ENCODE measurements at regions not wholly inside any gene's neighbourhood (a gene's known extent, or its start where the extent isn't known, plus 50 kb on each side); places are given as distances from the start of the nearest gene placed in this dataset.

GRCh38 chr4:104128031-104128849, 366.5 kb downstream of the CXXC4 start:
- intact Hi-C loops (cut with DNase I), result no loop called here
- TF ChIP-seq POLR2A (IDR thresholded peaks at IDR 0.05) (no peak), EP300 (IDR thresholded peaks at IDR 0.05) (no peak), CTCF (IDR thresholded peaks at IDR 0.05) (no peak)
- H3K27me3 ChIP-seq, result no peaks in the 10 kb centered on the region
- H3K27ac ChIP-seq, result no peak overlapping the region
- 20 to 30% (median 28%) methylated on average over 1 of the region's 1 CpG for WGBS, 3 donors
- no peak for DNase-seq
- H3K36me3 ChIP-seq, result no peaks in the 10 kb centered on the region
- H3K9me3 ChIP-seq, result no peaks in the 10 kb centered on the region
- no peaks in the 10 kb centered on the region for H3K4me1 ChIP-seq (ENCODE audit: insufficient read depth)
- no peak overlapping the region for H3K4me3 ChIP-seq

GRCh38 chr4:104123021-104123420, 371.7 kb downstream of the CXXC4 start:
- no peaks in the 10 kb centered on the region for H3K4me1 ChIP-seq (ENCODE audit: insufficient read depth)
- H3K4me3 ChIP-seq, result no peak overlapping the region
- H3K27ac ChIP-seq, result no peak overlapping the region
- H3K36me3 ChIP-seq, result no peaks in the 10 kb centered on the region
- no peaks in the 10 kb centered on the region for H3K27me3 ChIP-seq
- intact Hi-C loops (cut with DNase I), result no loop called here
- 42 to 67% (median 52%) methylated on average over 4 of the region's 4 CpGs for WGBS, 3 donors
- H3K9me3 ChIP-seq, result no peaks in the 10 kb centered on the region
- TF ChIP-seq CTCF (IDR thresholded peaks at IDR 0.05) (no peak), POLR2A (IDR thresholded peaks at IDR 0.05) (no peak), EP300 (IDR thresholded peaks at IDR 0.05) (no peak)
- no peak for DNase-seq

- intact Hi-C loops (cut with DNase I), result no loop called here
- Histone ChIP-seq H3K36me3 (no peaks in the 10 kb centered on the region), H3K27me3 (no peaks in the 10 kb centered on the region), H3K4me1 (ENCODE audit: insufficient read depth) (no peaks in the 10 kb centered on the region), H3K4me3 (no peak overlapping the region), H3K9me3 (no peaks in the 10 kb centered on the region), H3K27ac (no peak overlapping the region)
- no peak for DNase-seq
- TF ChIP-seq CTCF (IDR thresholded peaks at IDR 0.05) (no peak), EP300 (IDR thresholded peaks at IDR 0.05) (no peak), POLR2A (IDR thresholded peaks at IDR 0.05) (no peak)
- 0 to 47% (median 31%) methylated on average over 1 of the region's 1 CpG for WGBS, 3 donors
Measured at GRCh38 chr4:104117776-104118175, 376.9 kb downstream of the CXXC4 start.

- WGBS, 3 donors, result 80 to 84% (median 83%) methylated on average over 3 of the region's 3 CpGs
- Histone ChIP-seq H3K36me3 (no peaks in the 10 kb centered on the region), H3K9me3 (no peaks in the 10 kb centered on the region), H3K27me3 (no peaks in the 10 kb centered on the region), H3K4me3 (no peak overlapping the region), H3K4me1 (ENCODE audit: insufficient read depth) (no peaks in the 10 kb centered on the region), H3K27ac (no peak overlapping the region)
- intact Hi-C loops (cut with DNase I), result no loop called here
- TF ChIP-seq POLR2A (IDR thresholded peaks at IDR 0.05), result no peak
- TF ChIP-seq EP300 (IDR thresholded peaks at IDR 0.05), result no peak
- TF ChIP-seq CTCF (IDR thresholded peaks at IDR 0.05), result no peak
- no peak for DNase-seq
Measured at GRCh38 chr4:104113850-104114249, 380.8 kb downstream of the CXXC4 start.

All from ovary (tissue), 7 donors.